ENCODE measurements at regions not wholly inside any gene's neighbourhood (a gene's known extent, or its start where the extent isn't known, plus 50 kb on each side); places are given as distances from the start of the nearest gene placed in this dataset.

DNA sequence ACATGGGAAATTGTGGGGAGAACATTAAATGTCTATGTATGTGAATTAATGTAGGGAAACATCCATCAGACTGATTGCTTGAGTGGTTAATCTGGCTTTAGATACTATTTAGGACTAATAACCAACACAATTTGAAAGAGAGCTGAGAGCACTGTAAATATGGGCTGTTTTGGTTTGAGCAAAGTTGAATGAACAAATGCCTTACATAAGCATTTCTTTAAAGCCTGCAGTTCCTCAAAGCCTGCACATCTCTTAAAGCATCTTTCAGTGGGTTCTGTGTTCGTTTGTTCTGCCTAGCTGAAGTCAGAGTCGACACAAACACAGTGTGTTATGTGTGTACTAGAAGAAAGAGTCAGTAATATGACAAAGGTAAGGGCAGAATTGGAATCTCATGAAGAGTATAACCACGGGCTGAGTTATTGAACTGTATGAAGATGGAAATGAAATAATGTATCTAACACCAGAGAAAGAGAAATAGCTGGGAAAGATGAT, 350.0 kb downstream of the SIPA1L2 start:
- dilution Hi-C loops (cut with MboI; ENCODE audit: extremely low pct_ligation_motif_present, low sequenced_read_pairs), result no loop called here
- intact Hi-C loops (cut with micrococcal nuclease), result no loop called here
- Histone ChIP-seq H3K79me2 (ENCODE audit: control insufficient read depth, insufficient read depth, low read length) (no peaks in the 10 kb centered on the region), H3K4me3 (replicated peaks in 1 of 3; ENCODE audit: insufficient read depth in 1 of 3, low read depth in 1 of 3, low read length in 3 of 3) (no peak overlapping the region), H4K20me1 (replicated peaks; ENCODE audit: control insufficient read depth, extremely low read depth, insufficient read depth, low read length) (no peaks in the 10 kb centered on the region), H3K4me1 (ENCODE audit: control insufficient read depth, extremely low read depth, insufficient read depth, low read length) (no peaks in the 10 kb centered on the region), H3K9ac (replicated peaks; ENCODE audit: extremely low read depth, insufficient read depth, low read length) (no peak overlapping the region), H3K27me3 (ENCODE audit: control insufficient read depth in 2 of 2, insufficient read depth in 2 of 2, low read length in 2 of 2) (no peaks in the 10 kb centered on the region), H3K9me3 (replicated peaks; ENCODE audit: control insufficient read depth, insufficient read depth, low read length) (no peaks in the 10 kb centered on the region), H3K27ac (ENCODE audit: insufficient read depth, low read depth, low read length) (no peak overlapping the region), H3K36me3 (ENCODE audit: control insufficient read depth in 2 of 2, extremely low read depth in 1 of 2, insufficient read depth in 2 of 2, low read length in 2 of 2) (no peaks in the 10 kb centered on the region), H3K4me2 (ENCODE audit: insufficient read depth, low read length) (no peak overlapping the region), H3K9me1 (replicated peaks; ENCODE audit: control insufficient read depth, extremely low read depth, insufficient read depth, low read length) (no peaks in the 10 kb centered on the region), H2AFZ (ENCODE audit: low read depth, low read length) (no peak overlapping the region)
- BruUV-seq (replicated peaks), result no TSS peak
- no peak for FAIRE-seq
- CTCF ChIA-PET, result no interaction called here
- TF ChIP-seq MYC (IDR thresholded peaks at IDR 0.05; ENCODE audit: low read depth, low read length) (no peak), EZH2 (IDR thresholded peaks at IDR 0.05; ENCODE audit: borderline replicate concordance, low read depth, low read length, severe bottlenecking) (no peak), POLR2A (IDR thresholded peaks at IDR 0.05; ENCODE audit: low read depth, low read length) (no peak), POLR2AphosphoS5 (IDR thresholded peaks at IDR 0.05; ENCODE audit: insufficient read depth, low read depth, low read length) (no peak), JUN (IDR thresholded peaks at IDR 0.05; ENCODE audit: borderline replicate concordance, insufficient read depth, insufficient read length, low read depth) (no peak), GATA2 (IDR thresholded peaks at IDR 0.05; ENCODE audit: insufficient read depth, insufficient read length, low read depth, low read length) (no peak), FOS (IDR thresholded peaks at IDR 0.05; ENCODE audit: borderline replicate concordance, insufficient read depth, low read length) (no peak)
- TF ChIP-seq, protein P1, sequence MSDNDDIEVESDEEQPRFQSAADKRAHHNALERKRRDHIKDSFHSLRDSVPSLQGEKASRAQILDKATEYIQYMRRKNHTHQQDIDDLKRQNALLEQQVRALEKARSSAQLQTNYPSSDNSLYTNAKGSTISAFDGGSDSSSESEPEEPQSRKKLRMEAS (IDR thresholded peaks at IDR 0.05; ENCODE audit: insufficient read depth, insufficient read length), result no peak
- TF ChIP-seq, protein P2, sequence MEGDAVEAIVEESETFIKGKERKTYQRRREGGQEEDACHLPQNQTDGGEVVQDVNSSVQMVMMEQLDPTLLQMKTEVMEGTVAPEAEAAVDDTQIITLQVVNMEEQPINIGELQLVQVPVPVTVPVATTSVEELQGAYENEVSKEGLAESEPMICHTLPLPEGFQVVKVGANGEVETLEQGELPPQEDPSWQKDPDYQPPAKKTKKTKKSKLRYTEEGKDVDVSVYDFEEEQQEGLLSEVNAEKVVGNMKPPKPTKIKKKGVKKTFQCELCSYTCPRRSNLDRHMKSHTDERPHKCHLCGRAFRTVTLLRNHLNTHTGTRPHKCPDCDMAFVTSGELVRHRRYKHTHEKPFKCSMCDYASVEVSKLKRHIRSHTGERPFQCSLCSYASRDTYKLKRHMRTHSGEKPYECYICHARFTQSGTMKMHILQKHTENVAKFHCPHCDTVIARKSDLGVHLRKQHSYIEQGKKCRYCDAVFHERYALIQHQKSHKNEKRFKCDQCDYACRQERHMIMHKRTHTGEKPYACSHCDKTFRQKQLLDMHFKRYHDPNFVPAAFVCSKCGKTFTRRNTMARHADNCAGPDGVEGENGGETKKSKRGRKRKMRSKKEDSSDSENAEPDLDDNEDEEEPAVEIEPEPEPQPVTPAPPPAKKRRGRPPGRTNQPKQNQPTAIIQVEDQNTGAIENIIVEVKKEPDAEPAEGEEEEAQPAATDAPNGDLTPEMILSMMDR (IDR thresholded peaks at IDR 0.05; ENCODE audit: extremely low read depth in 1 of 2, insufficient read depth in 1 of 2, low read depth in 1 of 2, low read length in 2 of 2), result no peak
- POLR2A ChIA-PET, result no interaction called here
- DNase-seq (ENCODE audit: low read depth, low spot score), result no peak

All from endothelial cell of umbilical vein (primary cell).